OCI-LY1 (cell line): ENCODE measurements at regions not wholly inside any gene's neighbourhood (a gene's known extent, or its start where the extent isn't known, plus 50 kb on each side); places are given as distances from the start of the nearest gene placed in this dataset.

Source experiments
- H2AFZ ChIP-seq: fragments of 200-600 bp; sonication (generic), shearing (Covaris generic); 2 replicates; pipeline ENCODE4 v1.6.0; 2014; ENCODE audit warnings: antibody characterized with exemption, mild to moderate bottlenecking, low read length
- H3F3A ChIP-seq: fragments of 200-600 bp; sonication (generic), shearing (Covaris generic); 2 replicates; pipeline ENCODE4 v1.6.0; 2014; ENCODE audit warnings: mild to moderate bottlenecking, antibody characterized with exemption, low read length, moderate library complexity; ENCODE audit not compliant: insufficient read depth
- H3K27ac ChIP-seq: fragments of 200-600 bp; sonication (generic); 2 replicates; pipeline ENCODE4 v1.5.1; 2014; ENCODE audit warnings: low read length, mixed run types, mild to moderate bottlenecking, low read depth; ENCODE audit not compliant: poor library complexity, severe bottlenecking
- H3K27me3 ChIP-seq: fragments of 200-600 bp; sonication (generic); 2 replicates; pipeline ENCODE4 v1.6.0; 2014; ENCODE audit warnings: antibody characterized with exemption, mild to moderate bottlenecking, low read length, moderate library complexity; ENCODE audit not compliant: insufficient read depth
- H3K36me3 ChIP-seq: fragments of 200-600 bp; sonication (generic); 2 replicates; pipeline ENCODE4 v1.6.1; 2014; ENCODE audit warnings: mild to moderate bottlenecking, antibody characterized with exemption, low read length, moderate library complexity, mixed read lengths; ENCODE audit not compliant: insufficient read depth
- H3K4me1 ChIP-seq: fragments of 200-600 bp; sonication (generic); 2 replicates; pipeline ENCODE4 v1.5.1; 2014; ENCODE audit warnings: mild to moderate bottlenecking, low read length, moderate library complexity; ENCODE audit not compliant: insufficient read depth, severe bottlenecking
- H3K4me2 ChIP-seq: fragments of 200-600 bp; sonication (generic), shearing (Covaris generic); 2 replicates; pipeline ENCODE4 v1.6.1; 2014; ENCODE audit warnings: low read length
- H3K4me3 ChIP-seq: fragments of 200-600 bp; sonication (generic); 2 replicates; pipeline ENCODE4 v1.5.1; 2014; ENCODE audit warnings: low read length, low read depth, mild to moderate bottlenecking, mixed read lengths; ENCODE audit not compliant: poor library complexity, severe bottlenecking
- H3K79me2 ChIP-seq: fragments of 200-600 bp; shearing (Covaris generic); 2 replicates; pipeline ENCODE4 v1.6.1; 2016; ENCODE audit warnings: mixed run types, low read length, mixed read lengths; ENCODE audit not compliant: insufficient read depth
- H3K9ac ChIP-seq: fragments of 200-600 bp; sonication (generic), shearing (Covaris generic); 2 replicates; pipeline ENCODE4 v1.6.1; 2014; ENCODE audit warnings: mild to moderate bottlenecking, low read length, mixed read lengths
- H3K9me2 ChIP-seq: fragments of 200-600 bp; sonication (generic), shearing (Covaris generic); 2 replicates; pipeline ENCODE4 v1.6.1; 2014; ENCODE audit warnings: low read depth, mild to moderate bottlenecking, low read length, mixed read lengths
- H3K9me3 ChIP-seq: fragments of 200-600 bp; shearing (Covaris generic); 2 replicates; pipeline ENCODE4 v1.6.1; 2014; ENCODE audit warnings: low read length, mixed read lengths
- H4K20me1 ChIP-seq: fragments of 200-600 bp; sonication (generic), shearing (Covaris generic); 2 replicates; pipeline ENCODE4 v1.6.0; 2016; ENCODE audit warnings: mild to moderate bottlenecking, low read length; ENCODE audit not compliant: insufficient read depth
- EZH2 ChIP-seq: fragments of 200-600 bp; sonication (generic), shearing (Covaris generic); IDR thresholded peaks from 2 replicates; pipeline ENCODE4 v1.8.0; 2017; ENCODE audit warnings: borderline replicate concordance, mixed run types, mild to moderate bottlenecking, antibody characterized with exemption, low read length, moderate library complexity, mixed read lengths
- TF ChIP-seq, protein P1 (sequence below): fragments of 200-600 bp; sonication (generic), shearing (Covaris generic); IDR thresholded peaks from 2 replicates; pipeline ENCODE4 v1.5.1; 2017; ENCODE audit warnings: mild to moderate bottlenecking, antibody characterized with exemption, low read length, moderate library complexity, mixed read lengths

DNA sequence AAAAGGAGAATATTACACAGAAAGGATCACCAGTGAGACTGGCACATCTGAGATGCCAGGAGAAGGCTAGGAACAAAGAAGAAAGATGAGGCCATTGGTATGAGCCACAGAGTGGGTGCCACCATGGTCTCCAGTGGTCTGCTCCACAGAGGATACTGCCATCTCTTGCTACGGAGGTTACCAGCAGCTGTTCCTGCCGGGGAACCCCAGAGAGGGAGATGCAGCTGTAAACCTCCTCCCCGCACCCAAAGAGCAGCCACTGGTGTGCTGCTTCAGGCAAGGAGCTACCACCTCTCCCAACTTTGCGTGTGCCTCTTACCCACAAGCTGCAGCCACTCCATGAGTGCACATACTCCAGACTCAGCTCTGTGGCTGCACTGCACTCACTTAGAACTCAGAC is 201.5 kb upstream of the RTL1 start:
- no peak overlapping the region for H3K4me3 ChIP-seq
- TF ChIP-seq, protein P1, sequence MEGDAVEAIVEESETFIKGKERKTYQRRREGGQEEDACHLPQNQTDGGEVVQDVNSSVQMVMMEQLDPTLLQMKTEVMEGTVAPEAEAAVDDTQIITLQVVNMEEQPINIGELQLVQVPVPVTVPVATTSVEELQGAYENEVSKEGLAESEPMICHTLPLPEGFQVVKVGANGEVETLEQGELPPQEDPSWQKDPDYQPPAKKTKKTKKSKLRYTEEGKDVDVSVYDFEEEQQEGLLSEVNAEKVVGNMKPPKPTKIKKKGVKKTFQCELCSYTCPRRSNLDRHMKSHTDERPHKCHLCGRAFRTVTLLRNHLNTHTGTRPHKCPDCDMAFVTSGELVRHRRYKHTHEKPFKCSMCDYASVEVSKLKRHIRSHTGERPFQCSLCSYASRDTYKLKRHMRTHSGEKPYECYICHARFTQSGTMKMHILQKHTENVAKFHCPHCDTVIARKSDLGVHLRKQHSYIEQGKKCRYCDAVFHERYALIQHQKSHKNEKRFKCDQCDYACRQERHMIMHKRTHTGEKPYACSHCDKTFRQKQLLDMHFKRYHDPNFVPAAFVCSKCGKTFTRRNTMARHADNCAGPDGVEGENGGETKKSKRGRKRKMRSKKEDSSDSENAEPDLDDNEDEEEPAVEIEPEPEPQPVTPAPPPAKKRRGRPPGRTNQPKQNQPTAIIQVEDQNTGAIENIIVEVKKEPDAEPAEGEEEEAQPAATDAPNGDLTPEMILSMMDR = no peak
- TF ChIP-seq EZH2 = no peak
- H3K36me3 ChIP-seq = no peaks in the 10 kb centered on the region
- no peak overlapping the region for H3K4me2 ChIP-seq
- no peak overlapping the region for H3K9ac ChIP-seq
- H3F3A ChIP-seq = no peaks in the 10 kb centered on the region
- no peaks in the 10 kb centered on the region for H3K27me3 ChIP-seq
- no peaks in the 10 kb centered on the region for H4K20me1 ChIP-seq
- no peaks in the 10 kb centered on the region for H3K4me1 ChIP-seq
- H3K79me2 ChIP-seq = no peaks in the 10 kb centered on the region
- no peaks in the 10 kb centered on the region for H3K9me2 ChIP-seq
- H2AFZ ChIP-seq = no peak overlapping the region
- H3K9me3 ChIP-seq = no peaks in the 10 kb centered on the region
- H3K27ac ChIP-seq = no peak overlapping the region

DNA sequence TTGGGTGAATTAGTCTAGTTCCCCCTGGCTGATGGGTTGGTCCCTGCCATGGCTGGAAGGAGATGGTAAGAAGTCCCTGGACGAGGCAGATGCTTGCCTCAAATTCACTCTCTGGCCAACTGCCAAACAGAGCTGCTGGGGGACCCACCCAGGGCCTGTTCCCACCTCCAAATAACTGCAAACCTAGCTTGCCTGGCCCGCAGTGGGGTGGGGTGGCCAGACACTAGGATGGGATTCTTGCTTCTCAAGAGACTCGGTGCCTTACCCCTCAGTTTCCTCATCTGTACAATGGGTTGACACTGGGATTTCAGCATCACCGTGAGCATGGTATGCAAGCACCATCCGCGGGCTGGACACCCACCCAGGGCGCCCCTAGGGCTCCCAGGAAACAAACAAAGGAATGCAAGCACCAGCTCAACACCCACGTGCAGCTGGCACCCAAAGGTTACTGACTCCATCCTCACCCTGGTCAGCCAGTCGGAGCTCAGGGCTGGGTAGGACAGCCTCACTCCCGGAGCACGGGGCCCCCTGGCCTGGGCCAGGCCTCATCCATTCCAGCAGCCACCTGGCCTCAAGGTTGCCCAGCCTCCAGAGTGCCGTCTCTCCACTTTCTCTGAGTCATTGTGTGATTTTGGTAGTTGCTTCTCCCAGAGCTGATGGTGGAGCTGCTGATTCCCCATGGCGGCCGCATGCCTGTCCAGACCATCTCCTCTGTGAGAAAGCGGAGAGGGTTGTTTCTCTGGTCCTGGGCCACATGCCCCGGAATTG is 205.2 kb upstream of the RTL1 start:
- Histone ChIP-seq H3K27me3 (no peaks in the 10 kb centered on the region), H3K9me3 (no peaks in the 10 kb centered on the region), H3K4me2 (no peak overlapping the region), H3K4me3 (no peak overlapping the region), H2AFZ (no peak overlapping the region), H3K9ac (no peak overlapping the region), H3K79me2 (no peaks in the 10 kb centered on the region), H4K20me1 (no peaks in the 10 kb centered on the region), H3K27ac (no peak overlapping the region), H3K36me3 (no peaks in the 10 kb centered on the region), H3F3A (no peaks in the 10 kb centered on the region), H3K9me2 (no peaks in the 10 kb centered on the region), H3K4me1 (no peaks in the 10 kb centered on the region)
- TF ChIP-seq EZH2 = no peak
- TF ChIP-seq, protein P1 = no peak

DNA sequence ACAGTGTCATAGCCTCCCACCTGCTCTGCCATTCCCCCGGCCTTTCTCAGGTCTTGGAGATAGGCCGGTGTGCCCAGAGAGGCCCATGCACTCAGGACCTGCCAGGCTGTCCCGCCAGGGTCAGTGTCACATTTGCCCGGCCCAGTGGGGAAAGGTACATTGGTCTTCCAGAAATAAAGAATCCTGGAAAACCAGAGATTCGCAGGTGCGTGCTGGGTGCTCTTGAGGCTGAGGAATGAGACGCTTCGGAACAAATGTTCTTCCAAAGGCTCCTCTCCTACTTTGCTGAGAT is 205.8 kb upstream of the RTL1 start:
- H4K20me1 ChIP-seq = no peaks in the 10 kb centered on the region
- H3K27ac ChIP-seq = no peak overlapping the region
- no peaks in the 10 kb centered on the region for H3K79me2 ChIP-seq
- no peaks in the 10 kb centered on the region for H3K4me1 ChIP-seq
- H3K27me3 ChIP-seq = no peaks in the 10 kb centered on the region
- H3K9me3 ChIP-seq = no peaks in the 10 kb centered on the region
- no peak for TF ChIP-seq EZH2
- TF ChIP-seq, protein P1 = no peak
- H3K9me2 ChIP-seq = no peaks in the 10 kb centered on the region
- H2AFZ ChIP-seq = no peak overlapping the region
- no peaks in the 10 kb centered on the region for H3K36me3 ChIP-seq
- H3K4me2 ChIP-seq = no peak overlapping the region
- H3K4me3 ChIP-seq = no peak overlapping the region
- no peak overlapping the region for H3K9ac ChIP-seq
- H3F3A ChIP-seq = no peaks in the 10 kb centered on the region
